Mammary epithelial cell (primary cell): ENCODE measurements at regions not wholly inside any gene's neighbourhood (a gene's known extent, or its start where the extent isn't known, plus 50 kb on each side); places are given as distances from the start of the nearest gene placed in this dataset.

Experiments used
- EZH2 ChIP-seq: IDR thresholded peaks from 2 replicates; pipeline ENCODE4 v1.6.1; 2012; ENCODE audit warnings: low read length, inconsistent platforms, borderline replicate concordance
- TF ChIP-seq, protein P1 (sequence below), 2 donors: IDR thresholded peaks in 1 of 2; conservative IDR thresholded peaks in 1 of 2; 2 replicates each; pipeline ENCODE4 v1.5.1; 2011 to 2012; ENCODE audit warnings: inconsistent platforms in 2 of 2, low read length in 2 of 2, mild to moderate bottlenecking in 2 of 2, control low read depth in 1 of 2, low read depth in 1 of 2; ENCODE audit not compliant: insufficient read depth in 1 of 2; ENCODE audit errors: extremely low read depth in 1 of 2

DNA sequence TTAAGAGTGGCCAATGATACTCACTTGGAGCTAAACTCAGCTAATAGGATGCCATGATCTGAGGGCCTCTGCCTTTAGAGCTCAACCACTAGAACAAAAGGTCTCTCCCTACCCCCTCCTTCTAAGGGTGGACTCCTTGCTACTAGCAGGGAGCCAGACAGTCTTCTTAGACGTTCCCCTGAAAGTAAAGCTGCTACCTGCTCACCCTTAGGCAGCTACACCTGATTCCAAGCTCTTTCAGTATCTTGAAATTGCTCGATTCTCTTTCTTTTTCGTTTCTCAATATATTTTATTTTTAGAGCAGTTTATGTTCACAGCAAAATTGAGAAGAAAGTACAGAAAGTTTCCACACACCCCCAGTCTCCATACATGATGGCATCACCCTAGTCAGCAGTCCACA lies 112.6 kb upstream of the KCNJ15 start:
- TF ChIP-seq, protein P1, sequence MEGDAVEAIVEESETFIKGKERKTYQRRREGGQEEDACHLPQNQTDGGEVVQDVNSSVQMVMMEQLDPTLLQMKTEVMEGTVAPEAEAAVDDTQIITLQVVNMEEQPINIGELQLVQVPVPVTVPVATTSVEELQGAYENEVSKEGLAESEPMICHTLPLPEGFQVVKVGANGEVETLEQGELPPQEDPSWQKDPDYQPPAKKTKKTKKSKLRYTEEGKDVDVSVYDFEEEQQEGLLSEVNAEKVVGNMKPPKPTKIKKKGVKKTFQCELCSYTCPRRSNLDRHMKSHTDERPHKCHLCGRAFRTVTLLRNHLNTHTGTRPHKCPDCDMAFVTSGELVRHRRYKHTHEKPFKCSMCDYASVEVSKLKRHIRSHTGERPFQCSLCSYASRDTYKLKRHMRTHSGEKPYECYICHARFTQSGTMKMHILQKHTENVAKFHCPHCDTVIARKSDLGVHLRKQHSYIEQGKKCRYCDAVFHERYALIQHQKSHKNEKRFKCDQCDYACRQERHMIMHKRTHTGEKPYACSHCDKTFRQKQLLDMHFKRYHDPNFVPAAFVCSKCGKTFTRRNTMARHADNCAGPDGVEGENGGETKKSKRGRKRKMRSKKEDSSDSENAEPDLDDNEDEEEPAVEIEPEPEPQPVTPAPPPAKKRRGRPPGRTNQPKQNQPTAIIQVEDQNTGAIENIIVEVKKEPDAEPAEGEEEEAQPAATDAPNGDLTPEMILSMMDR (conservative IDR thresholded peaks at IDR 0.05 in 1 of 2, IDR thresholded peaks at IDR 0.05 in 1 of 2; ENCODE audit: extremely low read depth in 1 of 2, insufficient read depth in 1 of 2, low read depth in 1 of 2, low read length in 2 of 2): no peak
- no peak for TF ChIP-seq EZH2
